Lung (tissue), 11 donors: ENCODE measurements at regions not wholly inside any gene's neighbourhood (a gene's known extent, or its start where the extent isn't known, plus 50 kb on each side); places are given as distances from the start of the nearest gene placed in this dataset.
"Not testable (repeated sequence)": the region's sequence is repeated elsewhere in the genome, so short reads cannot be mapped to it uniquely, and the experiment has no call there.

ENCODE experiments used
- ATAC-seq: fragments of 200-7000 bp; cut with Tn5 transposase; one replicate; pipeline ENCODE4 v1.9.1; 2020; ENCODE audit warnings: moderate number of reproducible peaks; ENCODE audit not compliant: insufficient read depth, low FRiP score
- DNase-seq, 3 donors: peaks; one replicate each; pipeline ENCODE4 v3.0.0-alpha.2; 2013 to 2017
- H3K27ac ChIP-seq, 2 donors: one replicate each; pipeline ENCODE4 v1.5.1; 2013; ENCODE audit warnings: mild to moderate bottlenecking in 2 of 2, moderate library complexity in 2 of 2, control low read depth in 1 of 2, inconsistent platforms in 1 of 2, low read depth in 1 of 2, low read length in 1 of 2
- H3K27me3 ChIP-seq, 3 donors: one replicate each; pipeline ENCODE4 v1.5.1; 2013; ENCODE audit warnings: low read length in 2 of 3; ENCODE audit not compliant: control insufficient read depth in 3 of 3, insufficient read depth in 3 of 3
- H3K36me3 ChIP-seq, 4 donors: one replicate each; pipeline ENCODE4 v1.5.1; 2013; ENCODE audit warnings: low read length in 4 of 4, mild to moderate bottlenecking in 1 of 4, moderate library complexity in 1 of 4; ENCODE audit not compliant: control insufficient read depth in 4 of 4, insufficient read depth in 4 of 4
- H3K4me1 ChIP-seq, 5 donors: one replicate each; pipeline ENCODE4 v1.5.1; 2013; ENCODE audit warnings: low read length in 5 of 5, mild to moderate bottlenecking in 2 of 5, moderate library complexity in 1 of 5; ENCODE audit not compliant: control insufficient read depth in 5 of 5, insufficient read depth in 5 of 5
- H3K4me3 ChIP-seq: one replicate; pipeline ENCODE4 v1.5.1; 2013; ENCODE audit warnings: mild to moderate bottlenecking, control low read depth, moderate library complexity
- H3K9ac ChIP-seq, 2 donors: one replicate each; pipeline ENCODE4 v1.5.1; 2013; ENCODE audit warnings: low read length in 2 of 2, control low read depth in 1 of 2; ENCODE audit not compliant: insufficient read depth in 1 of 2
- H3K9me3 ChIP-seq, 4 donors: one replicate each; pipeline ENCODE4 v1.5.1; 2013; ENCODE audit warnings: low read length in 3 of 4, mild to moderate bottlenecking in 1 of 4, moderate library complexity in 1 of 4; ENCODE audit not compliant: control insufficient read depth in 4 of 4, insufficient read depth in 3 of 4
- CTCF ChIP-seq: IDR thresholded peaks from 2 replicates; pipeline ENCODE4 v1.5.1; 2012; ENCODE audit warnings: mild to moderate bottlenecking; ENCODE audit errors: control extremely low read depth, extremely low read depth
- WGBS, 2 donors: extraction: QIAGEN DNeasy Blood & Tissue Kit; methylation state at CpG; one replicate each; pipeline ENCODE4 v1.1.7; 2013; 5-methylcytosine and 5-hydroxymethylcytosine counted together
- donor health status: control.
- donor health status: control.
- donor health status: Bipolar disorder and iron deficiency.
- donor health status: healthy.
- donor health status: DM: yes; HTN: yes; CAD: no.

- DNase-seq = no peak
- no peak for TF ChIP-seq CTCF
- Histone ChIP-seq H3K4me3 (no peak overlapping the region), H3K9me3 (peaks cover 0 to 5% (median 2%) of the 10 kb centered on the region in 4 donors), H3K27ac (no peak overlapping the region), H3K36me3 (no peaks in the 10 kb centered on the region), H3K9ac (no peak overlapping the region), H3K27me3 (no peaks in the 10 kb centered on the region), H3K4me1 (no peaks in the 10 kb centered on the region)
- no peak for ATAC-seq
Observed at GRCh38 chr6:85715797-85716196, 73.1 kb upstream of the SYNCRIP start.

- Histone ChIP-seq H3K9ac (no peak overlapping the region), H3K27me3 (no peaks in the 10 kb centered on the region), H3K4me3 (no peak overlapping the region), H3K27ac (no peak overlapping the region), H3K9me3 (peaks cover 0 to 5% (median 2%) of the 10 kb centered on the region in 4 donors), H3K36me3 (no peaks in the 10 kb centered on the region), H3K4me1 (no peaks in the 10 kb centered on the region)
- no peak for TF ChIP-seq CTCF
- 88 to 95% methylated on average over 9 of the region's 9 CpGs for WGBS, 2 donors
- no peak for ATAC-seq
- DNase-seq = no peak
Observed at GRCh38 chr6:85714893-85715530, 72.3 kb upstream of the SYNCRIP start.

DNA sequence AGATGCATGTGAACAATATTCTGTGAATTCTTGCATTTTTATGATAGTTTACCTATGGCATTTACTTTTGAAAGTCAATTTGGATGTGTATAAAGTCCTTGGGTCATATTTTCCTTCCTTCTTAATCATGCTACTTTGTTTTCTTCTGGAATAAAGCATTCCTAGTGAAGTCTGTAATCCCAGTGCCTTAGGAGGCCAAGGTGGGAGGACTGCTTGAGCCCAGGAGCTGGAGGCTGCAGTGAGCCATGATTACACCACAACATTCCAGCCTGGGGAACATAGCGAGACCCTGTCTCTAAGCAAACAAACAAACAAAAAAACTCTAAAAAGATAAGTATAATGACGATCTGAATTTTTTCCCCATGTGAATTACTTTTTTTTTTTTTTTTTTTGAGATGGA is 69.7 kb upstream of the SYNCRIP start:
- H3K27me3 ChIP-seq = no peaks in the 10 kb centered on the region
- no peaks in the 10 kb centered on the region for H3K36me3 ChIP-seq
- H3K9ac ChIP-seq = no peak overlapping the region
- H3K27ac ChIP-seq = no peak overlapping the region
- no peaks in the 10 kb centered on the region for H3K4me1 ChIP-seq
- 90 to 94% methylated on average over 2 of the region's 2 CpGs for WGBS, 2 donors
- H3K9me3 ChIP-seq = peaks cover 0 to 4% (median 2%) of the 10 kb centered on the region in 4 donors
- ATAC-seq (no peak), DNase-seq (no peak)
- no peak for TF ChIP-seq CTCF
- H3K4me3 ChIP-seq = no peak overlapping the region

- not testable (repeated sequence) for H3K27ac ChIP-seq, ATAC-seq, H3K9me3 ChIP-seq, H3K36me3 ChIP-seq, H3K9ac ChIP-seq, H3K27me3 ChIP-seq, H3K4me3 ChIP-seq, DNase-seq, H3K4me1 ChIP-seq
- WGBS, 2 donors = 92 to 100% methylated on average over 1 of the region's 1 CpG
Observed at GRCh38 chr6:85707515-85708145, 64.9 kb upstream of the SYNCRIP start.
